ENCODE measurements at regions not wholly inside any gene's neighbourhood (a gene's known extent, or its start where the extent isn't known, plus 50 kb on each side); places are given as distances from the start of the nearest gene placed in this dataset.

DNA sequence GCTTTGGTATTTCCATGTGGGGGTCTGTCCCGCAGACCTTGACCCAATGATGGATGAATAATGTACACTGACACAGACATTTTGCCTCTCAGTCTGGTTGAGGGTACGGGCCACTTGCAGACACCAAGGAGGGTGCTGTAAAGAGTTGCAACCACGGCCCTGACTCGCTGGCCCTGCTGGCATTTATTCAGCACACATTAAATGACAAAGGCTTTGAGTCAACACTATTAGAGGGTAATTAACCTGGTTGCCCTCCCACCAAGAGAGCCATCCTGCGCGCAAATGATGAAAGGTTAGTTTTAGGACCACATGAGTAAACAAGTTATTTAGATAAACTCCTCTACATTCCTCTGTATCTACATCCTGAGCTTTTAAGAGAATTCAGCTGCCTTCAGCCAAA, 308.9 kb upstream of the MMS22L start:
- Histone ChIP-seq H3K4me3 (replicated peaks; ENCODE audit: insufficient read depth, low read length) (no peak overlapping the region), H3K27ac (replicated peaks) (no peak overlapping the region), H3K27me3 (ENCODE audit: insufficient read depth, poor library complexity, severe bottlenecking) (no peaks in the 10 kb centered on the region)
- DNase-seq (ENCODE audit: low read depth in 1 of 2, low spot score in 1 of 2): no peak
- TF ChIP-seq SPI1 (IDR thresholded peaks at IDR 0.05; ENCODE audit: borderline replicate concordance, low read depth) (no peak), POLR2AphosphoS5 (IDR thresholded peaks at IDR 0.05; ENCODE audit: low read depth) (no peak), GABPA (IDR thresholded peaks at IDR 0.05; ENCODE audit: low read depth) (no peak)
- TF ChIP-seq, protein P1, sequence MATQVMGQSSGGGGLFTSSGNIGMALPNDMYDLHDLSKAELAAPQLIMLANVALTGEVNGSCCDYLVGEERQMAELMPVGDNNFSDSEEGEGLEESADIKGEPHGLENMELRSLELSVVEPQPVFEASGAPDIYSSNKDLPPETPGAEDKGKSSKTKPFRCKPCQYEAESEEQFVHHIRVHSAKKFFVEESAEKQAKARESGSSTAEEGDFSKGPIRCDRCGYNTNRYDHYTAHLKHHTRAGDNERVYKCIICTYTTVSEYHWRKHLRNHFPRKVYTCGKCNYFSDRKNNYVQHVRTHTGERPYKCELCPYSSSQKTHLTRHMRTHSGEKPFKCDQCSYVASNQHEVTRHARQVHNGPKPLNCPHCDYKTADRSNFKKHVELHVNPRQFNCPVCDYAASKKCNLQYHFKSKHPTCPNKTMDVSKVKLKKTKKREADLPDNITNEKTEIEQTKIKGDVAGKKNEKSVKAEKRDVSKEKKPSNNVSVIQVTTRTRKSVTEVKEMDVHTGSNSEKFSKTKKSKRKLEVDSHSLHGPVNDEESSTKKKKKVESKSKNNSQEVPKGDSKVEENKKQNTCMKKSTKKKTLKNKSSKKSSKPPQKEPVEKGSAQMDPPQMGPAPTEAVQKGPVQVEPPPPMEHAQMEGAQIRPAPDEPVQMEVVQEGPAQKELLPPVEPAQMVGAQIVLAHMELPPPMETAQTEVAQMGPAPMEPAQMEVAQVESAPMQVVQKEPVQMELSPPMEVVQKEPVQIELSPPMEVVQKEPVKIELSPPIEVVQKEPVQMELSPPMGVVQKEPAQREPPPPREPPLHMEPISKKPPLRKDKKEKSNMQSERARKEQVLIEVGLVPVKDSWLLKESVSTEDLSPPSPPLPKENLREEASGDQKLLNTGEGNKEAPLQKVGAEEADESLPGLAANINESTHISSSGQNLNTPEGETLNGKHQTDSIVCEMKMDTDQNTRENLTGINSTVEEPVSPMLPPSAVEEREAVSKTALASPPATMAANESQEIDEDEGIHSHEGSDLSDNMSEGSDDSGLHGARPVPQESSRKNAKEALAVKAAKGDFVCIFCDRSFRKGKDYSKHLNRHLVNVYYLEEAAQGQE (IDR thresholded peaks at IDR 0.05; ENCODE audit: insufficient replicate concordance, low read depth): no peak
- TF ChIP-seq, protein P2, sequence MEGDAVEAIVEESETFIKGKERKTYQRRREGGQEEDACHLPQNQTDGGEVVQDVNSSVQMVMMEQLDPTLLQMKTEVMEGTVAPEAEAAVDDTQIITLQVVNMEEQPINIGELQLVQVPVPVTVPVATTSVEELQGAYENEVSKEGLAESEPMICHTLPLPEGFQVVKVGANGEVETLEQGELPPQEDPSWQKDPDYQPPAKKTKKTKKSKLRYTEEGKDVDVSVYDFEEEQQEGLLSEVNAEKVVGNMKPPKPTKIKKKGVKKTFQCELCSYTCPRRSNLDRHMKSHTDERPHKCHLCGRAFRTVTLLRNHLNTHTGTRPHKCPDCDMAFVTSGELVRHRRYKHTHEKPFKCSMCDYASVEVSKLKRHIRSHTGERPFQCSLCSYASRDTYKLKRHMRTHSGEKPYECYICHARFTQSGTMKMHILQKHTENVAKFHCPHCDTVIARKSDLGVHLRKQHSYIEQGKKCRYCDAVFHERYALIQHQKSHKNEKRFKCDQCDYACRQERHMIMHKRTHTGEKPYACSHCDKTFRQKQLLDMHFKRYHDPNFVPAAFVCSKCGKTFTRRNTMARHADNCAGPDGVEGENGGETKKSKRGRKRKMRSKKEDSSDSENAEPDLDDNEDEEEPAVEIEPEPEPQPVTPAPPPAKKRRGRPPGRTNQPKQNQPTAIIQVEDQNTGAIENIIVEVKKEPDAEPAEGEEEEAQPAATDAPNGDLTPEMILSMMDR (IDR thresholded peaks at IDR 0.05; ENCODE audit: insufficient read depth, low read length): no peak

DNA sequence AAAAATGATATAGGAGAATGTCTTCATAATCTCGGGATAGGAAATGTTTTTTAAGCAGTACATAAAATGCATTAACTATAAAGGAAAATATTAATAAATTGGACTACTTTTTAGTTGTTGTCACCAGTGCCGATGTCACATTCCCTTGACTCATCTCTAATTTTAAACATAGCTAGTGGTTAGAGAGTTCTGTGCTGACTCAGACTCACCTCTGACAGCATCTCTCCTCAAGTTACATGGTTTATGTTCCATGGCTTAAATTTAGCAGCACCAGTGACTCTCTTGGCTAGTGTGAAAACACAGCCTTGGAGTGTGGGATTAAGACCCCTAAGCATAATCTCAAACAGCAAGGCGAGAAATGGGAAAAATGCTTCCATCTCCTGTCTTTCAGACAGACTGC, 311.8 kb upstream of the MMS22L start:
- TF ChIP-seq POLR2AphosphoS5 (IDR thresholded peaks at IDR 0.05; ENCODE audit: low read depth) (no peak), GABPA (IDR thresholded peaks at IDR 0.05; ENCODE audit: low read depth) (no peak), SPI1 (IDR thresholded peaks at IDR 0.05; ENCODE audit: borderline replicate concordance, low read depth) (no peak)
- TF ChIP-seq, protein P1 (IDR thresholded peaks at IDR 0.05; ENCODE audit: insufficient replicate concordance, low read depth): no peak
- TF ChIP-seq, protein P2 (IDR thresholded peaks at IDR 0.05; ENCODE audit: insufficient read depth, low read length): no peak
- H3K4me3 ChIP-seq (replicated peaks; ENCODE audit: insufficient read depth, low read length): no peak overlapping the region
- DNase-seq (ENCODE audit: low read depth in 1 of 2, low spot score in 1 of 2): no peak
- H3K27me3 ChIP-seq (ENCODE audit: insufficient read depth, poor library complexity, severe bottlenecking): no peaks in the 10 kb centered on the region
- no peak overlapping the region for H3K27ac ChIP-seq (replicated peaks)

DNA sequence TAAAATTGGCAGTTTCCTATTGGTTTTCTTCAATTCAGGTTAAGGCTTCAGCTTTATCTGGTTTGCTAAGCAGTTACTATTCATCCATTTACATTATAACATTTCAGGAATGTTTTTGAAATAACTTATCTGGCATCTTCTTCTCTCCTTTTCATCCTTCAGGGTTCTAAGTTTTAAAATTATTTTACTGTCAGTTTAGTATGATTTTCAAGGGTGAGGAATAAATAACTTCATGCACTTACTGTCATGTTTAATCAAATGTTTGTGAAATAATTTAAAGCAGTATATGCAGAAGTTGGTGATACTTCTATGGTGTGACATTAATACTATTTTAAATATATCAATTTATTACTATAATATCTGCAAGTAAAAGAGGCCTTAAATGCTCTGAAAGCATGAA, 338.1 kb upstream of the MMS22L start:
- Histone ChIP-seq H3K27ac (replicated peaks) (no peak overlapping the region), H3K27me3 (ENCODE audit: insufficient read depth, poor library complexity, severe bottlenecking) (no peaks in the 10 kb centered on the region), H3K4me3 (replicated peaks; ENCODE audit: insufficient read depth, low read length) (no peak overlapping the region)
- DNase-seq (ENCODE audit: low read depth in 1 of 2, low spot score in 1 of 2): no peak
- TF ChIP-seq, protein P1 (IDR thresholded peaks at IDR 0.05; ENCODE audit: insufficient replicate concordance, low read depth): no peak
- TF ChIP-seq, protein P2 (IDR thresholded peaks at IDR 0.05; ENCODE audit: insufficient read depth, low read length): no peak
- TF ChIP-seq GABPA (IDR thresholded peaks at IDR 0.05; ENCODE audit: low read depth) (no peak), POLR2AphosphoS5 (IDR thresholded peaks at IDR 0.05; ENCODE audit: low read depth) (no peak), SPI1 (IDR thresholded peaks at IDR 0.05; ENCODE audit: borderline replicate concordance, low read depth) (no peak)

Data from HL-60 (cell line).